Endodermal cell (in vitro differentiated cells): ENCODE measurements at regions not wholly inside any gene's neighbourhood (a gene's known extent, or its start where the extent isn't known, plus 50 kb on each side); places are given as distances from the start of the nearest gene placed in this dataset.
"Not testable (repeated sequence)": the region's sequence is repeated elsewhere in the genome, so short reads cannot be mapped to it uniquely, and the experiment has no call there.

ENCODE experiments used
- DNase-seq: peaks from one replicate; pipeline ENCODE4 v3.0.0-alpha.2; 2017
- H3K27ac ChIP-seq: 2 replicates; pipeline ENCODE4 v1.5.1; 2013; ENCODE audit warnings: mild to moderate bottlenecking, low read depth, low read length, moderate library complexity
- H3K27me3 ChIP-seq: 2 replicates; pipeline ENCODE4 v1.6.1; 2013; ENCODE audit warnings: mild to moderate bottlenecking, low read length, moderate library complexity; ENCODE audit not compliant: insufficient read depth, control insufficient read depth, poor library complexity, severe bottlenecking
- H3K36me3 ChIP-seq: 2 replicates; pipeline ENCODE4 v1.7.0; 2013; ENCODE audit warnings: mild to moderate bottlenecking, low read length, moderate library complexity; ENCODE audit not compliant: control insufficient read depth, insufficient read depth
- H3K4me1 ChIP-seq: one replicate; pipeline ENCODE4 v1.7.0; 2013; ENCODE audit warnings: low read length; ENCODE audit not compliant: control insufficient read depth, insufficient read depth
- H3K4me3 ChIP-seq: 2 replicates; pipeline ENCODE4 v1.5.1; 2013; ENCODE audit warnings: mild to moderate bottlenecking, low read length, moderate library complexity
- H3K9ac ChIP-seq: 2 replicates; pipeline ENCODE4 v1.6.1; 2013; ENCODE audit warnings: mild to moderate bottlenecking, low read length, moderate library complexity; ENCODE audit not compliant: poor library complexity, severe bottlenecking; ENCODE audit errors: extremely low read depth
- H3K9me3 ChIP-seq: 2 replicates; pipeline ENCODE4 v1.6.1; 2013; ENCODE audit warnings: mild to moderate bottlenecking, low read length, moderate library complexity; ENCODE audit not compliant: control insufficient read depth
- H3K27ac Mint-ChIP-seq: 2 replicates; pipeline ENCODE4 v1.8.0; 2020; ENCODE audit warnings: mixed read lengths
- H3K27me3 Mint-ChIP-seq: 2 replicates; pipeline ENCODE4 v1.8.0; 2021; ENCODE audit warnings: mild to moderate bottlenecking, mixed read lengths; ENCODE audit not compliant: insufficient read depth
- H3K36me3 Mint-ChIP-seq: 2 replicates; pipeline ENCODE4 v1.8.0; 2020; ENCODE audit warnings: low read depth, mixed read lengths
- H3K4me1 Mint-ChIP-seq: 2 replicates; pipeline ENCODE4 v1.8.0; 2020; ENCODE audit warnings: mixed read lengths
- H3K4me3 Mint-ChIP-seq: 2 replicates; pipeline ENCODE4 v1.8.0; 2020; ENCODE audit warnings: mild to moderate bottlenecking, moderate library complexity, mixed read lengths
- H3K9me3 Mint-ChIP-seq: 2 replicates; pipeline ENCODE4 v1.8.0; 2020; ENCODE audit warnings: mild to moderate bottlenecking, mixed read lengths
- CTCF ChIP-seq: fragments of 200-600 bp; sonication (generic); conservative IDR thresholded peaks from 2 replicates; pipeline ENCODE4 v1.5.0; 2021; ENCODE audit warnings: antibody characterized with exemption, mild to moderate bottlenecking
- WGBS, 2 experiments: methylation state at CpG; one replicate each; pipeline versions ENCODE4 v1.1.5 to v1.1.7; 2013; ENCODE audit warnings: missing lambda C conversion rate in 2 of 2, mixed read lengths in 1 of 2; ENCODE audit not compliant: insufficient coverage in 1 of 2, insufficient read length in 1 of 2; 5-methylcytosine and 5-hydroxymethylcytosine counted together

GRCh38 chrX:114465689-114466088 is 118.2 kb upstream of the HTR2C start:
- H3K36me3 Mint-ChIP-seq = no peaks in the 10 kb centered on the region
- no peak for TF ChIP-seq CTCF
- no peaks in the 10 kb centered on the region for H3K9me3 Mint-ChIP-seq
- H3K27me3 Mint-ChIP-seq = no peaks in the 10 kb centered on the region
- Histone ChIP-seq H3K4me1 (no peaks in the 10 kb centered on the region), H3K36me3 (no peaks in the 10 kb centered on the region), H3K27ac (no peak overlapping the region), H3K9ac (no peak overlapping the region), H3K9me3 (no peaks in the 10 kb centered on the region), H3K4me3 (no peak overlapping the region), H3K27me3 (no peaks in the 10 kb centered on the region)
- DNase-seq = peak; percentile 55
- peak overlapping the region; percentile 72 for H3K4me3 Mint-ChIP-seq
- peak overlapping the region; percentile 64 for H3K27ac Mint-ChIP-seq
- H3K4me1 Mint-ChIP-seq = peaks cover 60% of the 10 kb centered on the region

GRCh38 chrX:114472008-114472407 is 111.9 kb upstream of the HTR2C start:
- H3K4me3 ChIP-seq = not testable (repeated sequence)

GRCh38 chrX:114472788-114473187 is 111.1 kb upstream of the HTR2C start:
- Histone ChIP-seq H3K27ac (no peak overlapping the region), H3K27me3 (peaks cover 13% of the 10 kb centered on the region), H3K9me3 (no peaks in the 10 kb centered on the region), H3K9ac (no peak overlapping the region), H3K4me1 (no peaks in the 10 kb centered on the region), H3K36me3 (no peaks in the 10 kb centered on the region), H3K4me3 (no peak overlapping the region)
- no peaks in the 10 kb centered on the region for H3K9me3 Mint-ChIP-seq
- H3K27me3 Mint-ChIP-seq = peaks cover 19% of the 10 kb centered on the region
- no peak for TF ChIP-seq CTCF
- H3K4me1 Mint-ChIP-seq = peaks cover 22% of the 10 kb centered on the region
- DNase-seq = no peak
- H3K36me3 Mint-ChIP-seq = no peaks in the 10 kb centered on the region
- H3K4me3 Mint-ChIP-seq = no peak overlapping the region
- H3K27ac Mint-ChIP-seq = peak overlapping the region; percentile 83
- WGBS, 2 experiments = no CpG with 5 or more reads among the region's 2 CpGs

More at GRCh38 chrX:114472008-114472407, 111.9 kb upstream of the HTR2C start:
- not testable (repeated sequence) for DNase-seq, H3K9me3 ChIP-seq, H3K9ac ChIP-seq, H3K9me3 Mint-ChIP-seq, H3K4me1 ChIP-seq, H3K4me3 Mint-ChIP-seq, H3K36me3 ChIP-seq, H3K36me3 Mint-ChIP-seq, H3K27ac ChIP-seq
- 63% methylated on average over 5 of the region's 6 CpGs; no CpG with 5 or more reads in 1 of the 2 experiments for WGBS, 2 experiments
- Mint-ChIP-seq H3K4me1 (peaks cover 26% of the 10 kb centered on the region), H3K27me3 (peaks cover 19% of the 10 kb centered on the region), H3K27ac (peak overlapping the region; percentile 72)
- peaks cover 13% of the 10 kb centered on the region for H3K27me3 ChIP-seq

- 100% methylated on average over 1 of the region's 1 CpG; no CpG with 5 or more reads in 1 of the 2 experiments for WGBS, 2 experiments
Measured at GRCh38 chrX:114500622-114501021, 83.3 kb upstream of the HTR2C start.

More at GRCh38 chrX:114500622-114501021, 83.3 kb upstream of the HTR2C start:
- no peak for DNase-seq
- no peak overlapping the region for H3K4me3 ChIP-seq
- H3K27ac Mint-ChIP-seq = no peak overlapping the region
- H3K9ac ChIP-seq = no peak overlapping the region
- TF ChIP-seq CTCF = peak; percentile 62
- no peaks in the 10 kb centered on the region for H3K9me3 ChIP-seq
- no peaks in the 10 kb centered on the region for H3K36me3 ChIP-seq
- no peaks in the 10 kb centered on the region for H3K27me3 Mint-ChIP-seq
- H3K27me3 ChIP-seq = no peaks in the 10 kb centered on the region
- no peaks in the 10 kb centered on the region for H3K4me1 Mint-ChIP-seq
- H3K4me3 Mint-ChIP-seq = no peak overlapping the region
- H3K4me1 ChIP-seq = no peaks in the 10 kb centered on the region
- no peak overlapping the region for H3K27ac ChIP-seq
- H3K9me3 Mint-ChIP-seq = no peaks in the 10 kb centered on the region
- H3K36me3 Mint-ChIP-seq = no peaks in the 10 kb centered on the region
